Renal pelvis (tissue), 1 donor: ENCODE measurements at regions not wholly inside any gene's neighbourhood (a gene's known extent, or its start where the extent isn't known, plus 50 kb on each side); places are given as distances from the start of the nearest gene placed in this dataset.

Source experiments
- DNase-seq: peaks from one replicate; pipeline ENCODE4 v3.0.0-alpha.2; 2013

GRCh38 chr2:509888-510287 is 167.3 kb downstream of the TMEM18 start:
- no peak for DNase-seq

GRCh38 chr2:508121-508520 is 169.1 kb downstream of the TMEM18 start:
- DNase-seq = no peak

- DNase-seq = no peak
Observed at GRCh38 chr2:506866-507265, 170.3 kb downstream of the TMEM18 start.

GRCh38 chr2:506451-506850 is 170.8 kb downstream of the TMEM18 start:
- no peak for DNase-seq

GRCh38 chr2:505941-506340 is 171.3 kb downstream of the TMEM18 start:
- DNase-seq = no peak

GRCh38 chr2:503288-503999 is 173.8 kb downstream of the TMEM18 start:
- DNase-seq = no peak

GRCh38 chr2:502831-503230 is 174.4 kb downstream of the TMEM18 start:
- no peak for DNase-seq

GRCh38 chr2:501667-502066 is 175.5 kb downstream of the TMEM18 start:
- no peak for DNase-seq

GRCh38 chr2:501130-501529 is 176.1 kb downstream of the TMEM18 start:
- no peak for DNase-seq

GRCh38 chr2:499726-500125 is 177.5 kb downstream of the TMEM18 start:
- no peak for DNase-seq

GRCh38 chr2:498493-499178 is 178.6 kb downstream of the TMEM18 start:
- no peak for DNase-seq

- DNase-seq = no peak
Observed at GRCh38 chr2:497770-498492, 179.3 kb downstream of the TMEM18 start.

- DNase-seq = no peak
Observed at GRCh38 chr2:496729-497128, 180.5 kb downstream of the TMEM18 start.

GRCh38 chr2:495745-496275 is 181.4 kb downstream of the TMEM18 start:
- DNase-seq = no peak

GRCh38 chr2:494853-495252 is 182.4 kb downstream of the TMEM18 start:
- no peak for DNase-seq

- no peak for DNase-seq
Observed at GRCh38 chr2:493228-493627, 184.0 kb downstream of the TMEM18 start.

- DNase-seq = no peak
Observed at GRCh38 chr2:492178-492577, 185.0 kb downstream of the TMEM18 start.

- DNase-seq = no peak
Observed at GRCh38 chr2:489838-490237, 187.4 kb downstream of the TMEM18 start.

GRCh38 chr2:489084-489483 is 188.1 kb downstream of the TMEM18 start:
- no peak for DNase-seq

GRCh38 chr2:487186-488079 is 189.8 kb downstream of the TMEM18 start:
- no peak for DNase-seq

GRCh38 chr2:486371-486770 is 190.8 kb downstream of the TMEM18 start:
- no peak for DNase-seq

- no peak for DNase-seq
Observed at GRCh38 chr2:481388-481787, 193.5 kb upstream of the ALKAL2 start.
